Stimulated activated CD4-positive, alpha-beta T cell treated with anti-CD3 and anti-CD28 coated beads, Interleukin-2, amount 100 ng/mL, for 48 hours (primary cell): ENCODE measurements at regions not wholly inside any gene's neighbourhood (a gene's known extent, or its start where the extent isn't known, plus 50 kb on each side); places are given as distances from the start of the nearest gene placed in this dataset.

Source experiments
- DNase-seq, 2 donors: peaks; one replicate each; pipeline ENCODE4 v3.0.0-alpha.2; 2020

- DNase-seq: no peak
Measured at GRCh38 chr22:48649031-48649430, 1178.6 kb downstream of the BRD1 start.

DNA sequence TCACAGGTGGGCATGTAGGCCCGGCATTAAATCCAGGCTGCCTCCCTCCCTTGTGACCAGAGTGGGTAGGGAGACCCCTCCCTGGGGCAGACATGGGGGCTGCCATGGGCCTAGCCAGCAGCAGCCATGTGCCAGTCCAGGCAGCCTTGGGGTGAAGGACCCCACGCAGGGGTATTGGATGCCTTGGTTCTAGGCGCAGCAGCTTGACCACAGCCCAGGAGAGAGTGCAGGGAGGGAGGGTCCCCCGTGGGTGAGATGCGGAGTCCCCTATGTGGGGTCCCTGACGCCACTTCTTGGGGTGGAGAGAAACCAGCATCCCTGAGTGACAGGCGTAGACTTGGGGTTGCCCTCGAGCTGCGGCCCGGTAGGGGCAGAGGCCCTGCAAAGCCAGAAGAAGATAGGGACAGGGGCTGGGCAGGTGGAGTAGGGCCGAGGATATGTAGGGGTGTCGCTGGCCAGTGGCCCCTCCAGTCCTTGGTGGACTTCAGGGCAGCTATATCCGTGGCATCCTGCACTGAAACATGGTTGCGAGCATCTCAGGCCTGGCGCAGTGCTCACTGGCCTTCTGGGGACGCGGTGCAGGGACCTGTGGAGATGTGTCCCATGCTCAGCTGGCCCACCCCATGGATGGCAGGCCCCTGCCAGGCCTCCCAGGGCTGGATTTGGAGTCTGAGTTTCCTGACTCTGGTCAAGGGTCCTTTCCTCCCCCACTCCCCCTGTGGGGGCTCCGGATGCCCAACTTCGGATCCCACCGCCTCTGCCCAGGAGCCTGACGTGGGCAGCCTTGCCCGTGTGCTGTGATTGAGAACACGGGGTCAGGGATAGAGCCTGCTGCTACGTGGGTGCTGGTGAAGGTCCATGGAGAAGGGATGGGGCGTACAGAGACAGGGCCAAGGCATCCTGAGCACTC lies 1179.8 kb downstream of the BRD1 start:
- no peak for DNase-seq

DNA sequence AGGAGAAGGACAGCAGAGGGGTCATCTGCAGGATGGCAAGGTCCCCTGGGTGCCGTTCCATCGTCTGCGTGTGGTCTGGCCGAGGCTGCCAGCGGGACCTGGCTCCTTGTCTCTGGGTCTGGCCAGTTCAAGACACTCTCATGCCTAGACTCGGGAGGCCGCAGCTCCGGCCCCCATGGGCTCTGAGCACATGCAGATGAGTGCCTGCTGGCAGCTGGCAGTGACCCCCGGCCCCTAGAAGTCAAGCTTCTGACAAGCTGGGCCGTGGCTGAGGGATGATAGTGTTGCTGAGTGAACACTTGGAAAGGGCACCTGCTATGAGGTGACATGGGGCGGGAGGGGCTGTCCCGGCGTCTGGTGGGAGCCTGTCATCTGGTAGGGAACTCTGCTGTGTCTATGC lies 1180.6 kb downstream of the BRD1 start:
- no peak for DNase-seq

- no peak for DNase-seq
Measured at GRCh38 chr22:48646216-48646925, 1181.3 kb downstream of the BRD1 start.

- DNase-seq: no peak
Measured at GRCh38 chr22:48645766-48646165, 1181.9 kb downstream of the BRD1 start.

GRCh38 chr22:48644997-48645396 lies 1182.7 kb downstream of the BRD1 start:
- DNase-seq: no peak

- DNase-seq: no peak
Measured at GRCh38 chr22:48644108-48644507, 1183.6 kb downstream of the BRD1 start.

DNA sequence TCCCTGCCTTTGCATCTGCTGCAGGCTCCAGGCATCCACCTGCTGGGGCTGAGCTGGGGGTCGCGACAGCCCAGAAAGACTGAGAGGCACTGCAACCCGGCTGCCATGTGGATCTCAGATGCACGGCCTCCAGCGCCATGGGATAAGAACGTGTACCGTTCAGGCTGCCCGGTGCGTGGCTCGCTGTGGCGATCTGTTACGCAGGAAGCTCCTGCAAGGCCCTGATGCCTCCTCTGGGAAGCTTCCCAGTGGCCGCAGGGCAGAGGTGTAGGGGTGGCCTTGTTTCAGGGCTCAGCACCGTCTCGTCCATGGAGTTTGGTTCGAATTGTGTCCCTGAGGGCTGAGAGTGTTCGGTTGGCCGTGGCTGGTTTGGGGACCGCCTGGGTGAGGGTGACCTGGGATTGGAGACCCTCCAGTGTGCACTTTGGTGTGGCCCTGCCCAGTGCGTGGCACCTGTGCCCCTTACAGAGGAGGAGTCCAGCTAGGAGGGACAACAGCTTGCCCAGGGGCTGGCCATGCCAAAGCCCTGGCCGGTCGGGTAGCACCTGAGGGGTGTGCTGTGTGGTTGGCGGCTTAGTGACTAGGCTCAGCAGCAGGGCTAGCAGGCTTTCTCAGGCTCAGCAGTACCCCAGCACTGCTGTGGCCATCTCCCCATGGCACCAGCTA lies 1184.5 kb downstream of the BRD1 start:
- no peak for DNase-seq

DNA sequence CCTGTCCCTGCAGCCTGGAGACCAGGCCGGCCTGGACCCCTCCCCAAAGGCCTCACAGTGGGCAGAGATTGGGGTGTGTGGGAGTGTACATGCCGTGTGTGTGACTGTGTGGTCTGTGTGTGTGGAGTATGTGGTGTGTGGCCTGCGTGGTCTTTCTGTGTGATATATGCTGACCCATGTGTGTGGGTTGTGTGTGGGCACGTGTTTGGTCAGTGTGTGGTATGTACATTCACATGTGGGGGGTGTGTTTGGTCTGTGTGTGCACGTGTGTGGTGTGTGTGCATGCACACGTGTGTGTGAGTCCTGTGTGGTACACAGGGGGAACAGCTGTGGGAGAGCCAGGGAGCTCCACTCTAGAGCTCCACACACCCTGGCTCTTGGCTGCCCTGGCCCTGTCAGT lies 1185.1 kb downstream of the BRD1 start:
- no peak for DNase-seq

GRCh38 chr22:48641906-48642475 lies 1185.7 kb downstream of the BRD1 start:
- DNase-seq: no peak

DNA sequence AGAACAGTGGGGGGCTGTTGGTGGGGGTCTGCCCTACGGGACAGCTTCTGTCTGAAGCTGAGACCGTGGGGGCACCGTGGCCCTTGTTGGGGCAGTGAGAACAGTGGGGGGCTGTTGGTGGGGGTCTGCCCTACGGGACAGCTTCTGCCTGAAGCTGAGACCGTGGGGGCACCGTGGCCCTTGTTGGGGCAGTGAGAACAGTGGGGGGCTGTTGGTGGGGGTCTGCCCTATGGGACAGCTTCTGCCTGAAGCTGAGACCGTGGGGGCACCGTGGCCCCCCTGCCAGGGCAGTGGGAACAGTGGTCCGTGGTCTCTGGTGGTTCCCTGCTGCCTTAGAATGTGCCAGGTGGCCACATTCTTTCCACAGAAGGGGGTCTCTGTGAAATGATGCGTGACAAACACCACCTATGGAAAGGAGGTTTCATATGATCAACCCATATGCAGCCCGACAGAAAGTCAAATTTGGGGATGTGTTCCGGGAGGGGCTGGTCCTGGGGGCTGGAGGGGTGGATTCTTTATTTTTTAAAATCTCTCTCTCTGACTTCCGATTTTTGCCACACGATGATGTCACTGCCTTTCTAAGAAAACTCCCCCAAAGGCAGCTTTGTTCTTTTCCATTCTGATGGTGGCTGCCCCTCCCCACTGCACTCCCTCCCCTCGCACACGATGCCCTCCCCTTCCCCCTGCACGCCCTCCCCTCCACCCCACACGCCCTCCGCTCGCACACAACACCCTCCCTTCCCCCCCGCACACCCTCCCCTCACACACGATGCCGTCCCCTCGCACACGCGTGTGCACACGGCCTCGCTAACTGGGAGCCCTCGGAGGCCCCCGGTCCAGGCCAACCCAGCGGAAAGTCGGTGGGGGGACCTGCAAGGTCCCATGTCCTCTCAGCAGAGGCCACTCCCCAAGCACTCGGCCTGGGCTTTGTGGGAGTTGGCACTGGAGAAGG lies 1186.5 kb downstream of the BRD1 start:
- no peak for DNase-seq

DNA sequence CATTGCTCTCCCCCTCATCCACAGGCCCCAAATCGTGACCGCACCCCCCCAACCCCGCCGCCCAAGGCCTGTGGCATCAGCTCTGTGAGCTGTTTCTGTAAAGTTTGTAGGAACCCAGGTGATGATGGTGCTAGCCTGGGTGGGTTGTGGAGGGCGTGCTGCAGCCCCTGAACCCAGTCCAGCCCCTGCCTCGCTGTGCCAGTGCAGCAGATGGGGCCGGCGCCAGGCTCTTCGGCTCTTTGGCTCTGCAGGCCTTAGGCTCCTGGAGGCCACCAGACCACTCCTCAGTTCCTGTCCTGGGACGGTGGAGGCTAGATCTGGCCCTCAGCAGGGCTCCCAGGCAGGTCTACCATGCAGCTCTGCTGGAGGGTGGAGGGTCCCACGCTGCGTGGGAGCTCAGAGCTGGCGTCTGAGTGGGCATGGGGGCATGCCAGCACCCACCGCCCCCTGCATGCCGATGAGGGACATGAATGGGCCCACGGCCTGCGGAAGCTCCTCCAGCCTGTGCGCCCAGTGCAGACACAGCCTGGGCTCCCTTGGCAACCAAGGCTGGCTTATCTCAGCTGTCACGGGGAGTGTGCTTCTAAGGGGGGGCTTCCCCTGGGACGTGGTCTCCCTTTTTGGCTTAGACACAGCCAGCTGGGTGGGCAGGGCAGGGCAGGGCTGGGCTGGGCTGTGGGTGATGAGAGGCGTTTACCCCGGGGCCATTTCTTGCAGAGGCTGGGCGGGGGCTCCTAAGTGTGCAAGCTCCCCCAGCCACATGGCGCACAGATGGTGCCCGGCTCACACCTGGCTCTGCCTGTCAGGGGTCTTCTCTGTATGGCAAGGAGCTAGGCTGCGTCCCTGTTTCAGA lies 1187.6 kb downstream of the BRD1 start:
- DNase-seq: no peak

GRCh38 chr22:48639021-48639795 lies 1188.5 kb downstream of the BRD1 start:
- DNase-seq: no peak

DNA sequence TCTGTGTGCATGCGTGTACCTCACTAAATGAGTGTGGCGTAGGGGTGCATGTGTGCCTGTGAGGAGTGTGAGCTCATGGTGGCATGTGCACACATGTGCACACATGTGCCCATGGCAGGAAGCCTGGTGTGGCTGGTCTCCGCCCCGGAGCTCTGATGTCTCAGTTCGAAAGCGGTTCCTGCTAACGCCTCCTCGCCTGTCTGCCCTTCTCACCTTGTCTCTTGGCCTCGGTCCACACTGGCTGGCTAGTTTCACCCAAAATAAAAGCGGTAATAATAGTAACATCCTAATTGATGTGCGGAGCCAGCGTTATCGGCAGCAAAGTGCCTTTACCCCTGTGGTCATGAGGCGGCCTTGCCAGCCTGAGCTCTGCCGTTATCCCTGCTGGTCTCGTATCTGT lies 1190.4 kb downstream of the BRD1 start:
- DNase-seq: no peak

GRCh38 chr22:48636746-48637145 lies 1190.9 kb downstream of the BRD1 start:
- DNase-seq: no peak

DNA sequence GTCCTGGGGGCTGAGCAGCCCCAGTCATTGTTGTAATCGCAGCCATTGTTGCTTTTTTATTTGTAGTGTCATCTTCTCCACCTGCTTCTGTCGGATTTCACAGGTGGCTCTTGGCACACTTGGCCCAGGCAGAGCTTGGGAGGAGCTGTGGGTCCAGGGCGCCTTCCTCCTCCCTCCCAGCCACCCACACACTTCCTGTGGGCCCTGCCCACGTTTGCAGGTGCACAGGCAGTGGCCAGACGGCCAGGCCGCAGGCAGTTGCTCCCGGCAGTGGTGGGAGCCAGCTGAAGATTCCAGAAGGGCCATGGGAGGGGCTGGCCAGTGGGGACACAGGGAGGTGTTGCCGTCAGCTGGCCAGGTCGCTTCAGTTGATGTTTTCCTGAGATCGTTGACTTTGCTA lies 1191.9 kb downstream of the BRD1 start:
- no peak for DNase-seq

- no peak for DNase-seq
Measured at GRCh38 chr22:48635031-48635430, 1192.6 kb downstream of the BRD1 start.

GRCh38 chr22:48633996-48634836 lies 1193.5 kb downstream of the BRD1 start:
- no peak for DNase-seq

DNA sequence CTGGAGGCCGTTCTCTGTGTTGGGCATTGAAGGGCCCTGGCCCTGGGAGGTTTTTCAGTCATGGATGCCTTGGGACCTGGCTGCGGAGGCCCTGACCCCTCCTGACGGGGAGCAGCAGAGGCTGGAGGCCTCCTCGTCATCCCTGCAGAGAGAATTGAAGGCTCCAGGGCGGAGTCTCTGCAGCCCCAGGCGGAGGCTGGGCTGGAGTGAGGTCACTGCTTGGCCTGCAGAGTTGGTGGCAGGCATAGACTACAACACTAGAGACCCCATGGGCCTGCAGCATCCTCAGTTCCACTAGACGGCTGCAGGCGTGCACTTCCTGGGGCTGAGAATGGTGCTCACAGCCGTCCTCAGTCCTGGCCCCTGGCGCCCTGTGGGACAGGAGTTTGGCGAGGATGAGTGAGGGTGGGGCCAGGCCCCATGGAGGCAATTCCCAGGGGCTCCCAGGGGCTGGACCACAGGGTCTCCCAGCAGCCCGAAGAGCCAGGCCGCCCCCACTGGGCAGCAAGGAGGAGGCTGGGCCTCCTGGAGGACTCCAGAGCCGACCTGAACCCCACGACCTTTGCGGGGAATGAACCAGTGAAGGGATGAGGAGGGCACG lies 1194.9 kb downstream of the BRD1 start:
- DNase-seq: no peak
